ENCODE measurements at regions not wholly inside any gene's neighbourhood (a gene's known extent, or its start where the extent isn't known, plus 50 kb on each side); places are given as distances from the start of the nearest gene placed in this dataset.
"Not testable (repeated sequence)": the region's sequence is repeated elsewhere in the genome, so short reads cannot be mapped to it uniquely, and the experiment has no call there.

DNA sequence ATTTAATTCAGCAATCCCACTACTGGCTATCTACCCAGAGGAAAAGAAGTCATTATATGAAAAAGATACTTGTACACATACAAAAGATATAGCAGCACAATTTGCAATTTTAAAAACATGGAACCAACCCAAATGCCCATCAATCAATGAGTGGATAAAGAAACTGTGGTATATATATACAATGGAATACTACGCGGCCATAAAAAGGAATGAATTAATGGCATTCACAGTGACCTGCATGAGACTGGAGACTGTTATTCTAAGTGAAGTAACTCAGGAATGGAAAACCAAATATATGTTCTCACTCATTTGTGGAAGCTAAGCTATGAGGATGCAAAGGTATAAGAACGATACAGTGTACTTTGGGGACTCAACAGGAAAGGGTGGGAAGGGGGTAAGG, 102.8 kb upstream of the KCNMA1 start:
- not testable (repeated sequence) for DNase-seq (ENCODE audit: low spot score)

GRCh38 chr10:77738496-77739158, 101.0 kb upstream of the KCNMA1 start:
- DNase-seq (ENCODE audit: low spot score) = no peak

- DNase-seq (ENCODE audit: low spot score) = no peak
Observed at GRCh38 chr10:77737608-77738007, 100.0 kb upstream of the KCNMA1 start.

DNA sequence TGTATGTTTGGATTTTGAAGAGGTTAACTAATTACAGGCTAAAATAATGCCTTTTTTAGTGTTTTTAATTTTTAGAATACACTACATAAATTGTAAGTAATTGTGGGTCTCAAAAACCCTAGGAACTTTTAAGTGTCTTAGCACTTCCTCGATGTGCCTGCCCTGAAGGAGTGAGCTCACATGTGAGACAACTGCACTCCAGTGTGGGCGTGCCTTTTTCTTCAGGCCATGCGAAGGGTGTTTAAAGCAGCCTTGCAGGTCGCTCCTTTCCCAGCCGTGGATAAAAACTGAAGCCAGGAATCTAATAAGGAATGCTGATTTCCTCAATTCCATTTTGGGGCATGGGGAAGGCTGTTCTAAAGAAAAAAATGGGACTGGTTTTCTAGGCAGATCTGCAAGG, 97.5 kb upstream of the KCNMA1 start:
- DNase-seq (ENCODE audit: low spot score) = not testable (repeated sequence)

DNA sequence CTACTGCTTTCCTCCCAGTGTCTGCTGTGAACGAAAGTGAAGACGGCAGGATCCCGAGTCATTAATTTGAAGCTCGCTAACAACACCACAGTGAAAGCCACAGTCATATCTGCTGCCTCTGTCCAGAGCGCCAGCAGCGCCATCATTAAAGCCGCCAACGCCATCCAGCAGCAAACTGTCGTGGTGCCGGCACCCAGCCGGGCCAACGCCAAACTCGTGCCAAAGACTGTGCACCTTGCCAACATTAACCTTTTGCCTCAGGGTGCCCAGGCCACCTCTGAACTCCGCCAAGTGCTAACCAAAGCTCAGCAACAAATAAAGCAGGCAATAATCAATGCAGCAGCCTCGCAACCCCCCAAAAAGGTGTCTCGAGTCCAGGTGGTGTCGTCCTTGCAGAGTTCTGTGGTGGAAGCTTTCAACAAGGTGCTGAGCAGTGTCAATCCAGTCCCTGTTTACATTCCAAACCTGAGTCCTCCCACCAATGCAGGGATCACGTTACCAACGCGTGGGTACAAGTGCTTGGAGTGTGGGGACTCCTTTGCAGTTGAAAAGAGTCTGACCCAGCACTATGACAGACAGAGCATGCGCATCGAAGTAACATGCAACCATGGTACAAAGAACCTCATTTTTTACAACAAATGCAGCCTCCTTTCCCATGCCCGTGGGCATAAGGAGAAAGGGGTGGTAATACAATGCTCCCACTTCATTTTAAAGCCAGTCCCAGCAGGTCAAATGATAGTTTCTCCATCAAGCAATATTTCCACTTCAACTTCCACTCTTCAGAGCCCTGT, 94.8 kb upstream of the KCNMA1 start:
- DNase-seq (ENCODE audit: low spot score) = no peak

DNA sequence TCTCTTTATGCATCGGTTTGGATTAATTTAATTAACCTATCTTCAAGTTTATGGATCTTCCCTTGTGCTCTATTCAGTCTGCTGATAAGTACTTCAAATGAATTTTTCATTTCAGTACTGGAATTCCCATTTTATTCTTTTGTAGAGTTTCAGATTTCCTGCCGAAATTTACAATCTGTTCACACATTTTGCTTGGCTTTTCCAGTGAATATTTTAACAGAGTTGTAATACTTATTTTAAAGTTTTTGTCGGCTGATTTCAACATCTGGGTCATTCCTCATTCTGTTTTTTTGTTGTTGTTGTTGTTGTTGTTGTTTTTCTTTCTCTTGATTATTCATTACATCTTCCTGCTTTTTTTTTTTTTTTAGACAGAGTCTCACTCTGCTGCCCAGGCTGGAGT, 89.9 kb upstream of the KCNMA1 start:
- DNase-seq (ENCODE audit: low spot score) = no peak

- no peak for DNase-seq (ENCODE audit: low spot score)
Observed at GRCh38 chr10:77726732-77727131, 89.1 kb upstream of the KCNMA1 start.

GRCh38 chr10:77726301-77726700, 88.7 kb upstream of the KCNMA1 start:
- DNase-seq (ENCODE audit: low spot score) = no peak

GRCh38 chr10:77724820-77725219, 87.2 kb upstream of the KCNMA1 start:
- DNase-seq (ENCODE audit: low spot score) = no peak

DNA sequence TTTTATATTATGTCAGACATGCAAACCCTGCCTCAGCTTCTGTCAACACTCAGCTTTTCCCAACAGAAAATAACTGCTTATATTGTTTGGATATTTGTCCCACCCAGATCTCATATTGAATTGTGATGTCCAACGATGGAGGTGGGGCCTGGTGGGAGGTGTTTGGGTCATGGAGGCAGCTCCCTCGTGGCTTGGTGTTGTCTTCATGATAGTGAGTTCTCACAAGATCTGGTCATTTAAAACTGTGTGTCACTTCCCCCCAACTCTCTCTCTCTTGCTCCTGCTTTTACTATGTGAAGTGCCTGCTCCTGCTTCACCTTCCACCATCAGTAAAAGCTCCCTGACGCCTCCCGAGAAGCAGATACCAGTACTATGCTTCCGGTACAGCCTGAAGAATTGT, 85.8 kb upstream of the KCNMA1 start:
- DNase-seq (ENCODE audit: low spot score) = no peak

DNA sequence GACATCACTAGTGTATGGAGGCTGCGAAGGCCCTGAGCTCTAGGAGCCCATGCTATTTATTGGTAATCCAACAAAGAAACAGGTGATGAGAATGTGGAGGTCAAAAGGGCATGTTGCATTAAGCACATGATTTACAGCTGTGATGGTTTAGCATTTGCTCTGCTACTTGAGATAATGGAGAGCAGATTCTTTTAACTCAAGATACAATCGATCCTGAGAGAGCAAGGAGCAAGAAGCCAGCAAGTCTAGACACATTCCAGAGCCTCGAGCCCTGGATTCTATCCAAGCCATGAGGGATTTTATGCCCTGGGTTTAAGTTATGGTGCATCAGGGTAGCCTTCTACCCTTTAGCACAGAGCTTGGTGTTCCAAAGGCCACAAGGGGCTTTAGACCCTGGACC, 85.3 kb upstream of the KCNMA1 start:
- DNase-seq (ENCODE audit: low spot score) = not testable (repeated sequence)

GRCh38 chr10:77721815-77722214, 84.2 kb upstream of the KCNMA1 start:
- no peak for DNase-seq (ENCODE audit: low spot score)

- no peak for DNase-seq (ENCODE audit: low spot score)
Observed at GRCh38 chr10:77718957-77719356, 81.3 kb upstream of the KCNMA1 start.

- not testable (repeated sequence) for DNase-seq (ENCODE audit: low spot score)
Observed at GRCh38 chr10:77718312-77718711, 80.7 kb upstream of the KCNMA1 start.

- DNase-seq (ENCODE audit: low spot score) = no peak
Observed at GRCh38 chr10:77717336-77717735, 79.7 kb upstream of the KCNMA1 start.

DNA sequence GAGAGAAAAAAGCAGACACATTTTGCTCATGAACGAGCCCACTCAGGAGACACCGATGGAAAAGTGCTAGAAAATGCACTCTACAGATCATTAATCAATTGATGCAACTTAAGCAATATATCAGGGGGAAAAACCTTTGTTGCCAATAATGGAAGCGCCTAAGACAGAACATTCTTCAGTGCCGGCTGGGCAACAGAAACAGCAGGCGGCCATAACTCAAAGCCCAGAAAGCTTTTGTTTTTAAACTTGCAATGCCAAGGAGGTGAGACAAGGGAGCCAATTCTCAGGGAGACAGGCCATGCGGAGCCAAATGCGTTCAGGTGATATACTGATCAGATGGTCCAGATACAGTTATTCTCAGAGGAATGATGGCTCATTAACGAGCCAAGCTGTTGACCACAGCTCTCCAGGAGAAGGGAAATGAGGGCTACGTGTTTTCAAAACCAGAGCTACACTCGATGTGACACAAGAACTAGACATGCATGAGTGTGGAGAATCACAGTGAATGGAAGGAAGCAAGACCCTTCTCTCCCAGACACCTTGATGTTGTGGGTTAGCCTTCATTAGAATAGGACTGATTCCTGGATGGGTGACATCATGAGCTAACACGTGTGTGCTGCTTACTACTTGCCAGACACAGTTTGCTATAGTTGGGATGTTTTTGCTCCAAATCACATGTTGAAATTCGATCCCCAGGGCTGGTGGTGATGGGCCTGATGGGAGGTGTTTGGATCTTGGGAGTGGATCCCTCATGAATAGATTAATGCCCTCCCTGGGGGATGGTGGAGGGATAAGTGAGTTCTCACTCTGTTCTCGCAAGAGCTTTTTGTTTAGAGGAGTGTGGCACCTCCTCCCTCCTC, 79.1 kb upstream of the KCNMA1 start:
- DNase-seq (ENCODE audit: low spot score) = no peak

- no peak for DNase-seq (ENCODE audit: low spot score)
Observed at GRCh38 chr10:77715536-77715935, 77.9 kb upstream of the KCNMA1 start.

GRCh38 chr10:77715088-77715487, 77.5 kb upstream of the KCNMA1 start:
- no peak for DNase-seq (ENCODE audit: low spot score)

DNA sequence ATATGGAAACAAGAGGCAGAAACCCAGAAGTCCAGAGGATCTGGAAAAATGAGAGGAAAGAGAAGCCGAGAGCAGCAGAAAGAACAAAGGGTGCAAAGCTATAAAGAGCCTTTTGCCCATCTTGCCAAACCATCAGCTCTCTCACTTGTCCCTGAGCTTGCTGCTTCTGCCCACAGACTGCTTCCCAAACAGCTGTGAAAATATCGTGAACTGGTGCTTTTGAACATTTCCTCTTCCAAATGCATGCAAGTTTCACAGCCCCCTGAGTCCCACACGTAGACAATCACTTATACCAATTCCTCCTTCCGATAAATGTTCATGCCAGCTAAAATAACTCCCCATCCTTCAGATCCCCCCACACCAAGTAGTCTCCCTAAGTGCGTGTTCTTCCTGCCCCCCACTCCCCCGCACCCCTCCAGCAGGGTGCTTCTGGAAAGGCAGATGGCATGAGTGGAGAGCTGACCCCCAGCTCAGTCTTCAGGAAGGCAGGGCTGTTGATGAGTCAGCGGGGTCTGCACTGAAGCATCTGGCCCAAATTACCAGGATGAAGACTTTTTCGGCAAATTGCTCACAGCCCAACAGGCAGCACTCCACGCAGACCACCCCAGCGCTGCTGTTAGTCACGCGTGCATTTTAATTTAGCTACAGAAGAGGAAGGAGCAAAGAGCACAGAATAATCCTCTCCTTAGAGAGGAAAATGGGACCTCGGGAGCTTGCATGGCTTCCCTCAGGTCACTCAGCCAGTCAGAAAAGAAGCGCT, 76.1 kb upstream of the KCNMA1 start:
- DNase-seq (ENCODE audit: low spot score) = no peak

DNA sequence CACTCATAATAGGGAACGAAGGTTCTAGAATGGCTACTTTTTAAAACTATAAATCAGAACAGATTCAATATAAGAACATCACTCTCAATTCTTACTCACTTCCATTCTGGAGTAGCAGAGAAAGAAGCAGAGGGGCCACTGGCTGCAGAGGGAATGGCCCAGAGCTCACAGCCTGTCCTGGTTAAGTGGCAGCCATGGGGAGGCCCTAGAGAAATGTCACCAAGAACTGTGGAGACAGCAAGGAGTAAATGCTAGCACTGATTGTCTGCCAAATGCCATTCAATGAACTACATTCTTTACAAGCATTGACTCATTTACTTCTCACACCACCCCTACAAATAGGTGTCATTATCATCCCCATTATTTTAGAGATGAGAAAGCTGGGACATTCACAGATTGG, 74.6 kb upstream of the KCNMA1 start:
- DNase-seq (ENCODE audit: low spot score) = no peak

GRCh38 chr10:77711683-77712049, 74.1 kb upstream of the KCNMA1 start:
- DNase-seq (ENCODE audit: low spot score) = no peak
